ENCODE measurements at regions not wholly inside any gene's neighbourhood (a gene's known extent, or its start where the extent isn't known, plus 50 kb on each side); places are given as distances from the start of the nearest gene placed in this dataset.
"Not testable (repeated sequence)": the region's sequence is repeated elsewhere in the genome, so short reads cannot be mapped to it uniquely, and the experiment has no call there.

GRCh38 chr12:89768586-89769482 is 60.2 kb upstream of the ATP2B1 start:
- ATAC-seq (ENCODE audit: insufficient read depth, low FRiP score) (no peak), DNase-seq (no peak)
- Histone ChIP-seq H3K9ac (ENCODE audit: insufficient read depth in 1 of 2, low read length in 2 of 2) (no peak overlapping the region), H3K27me3 (ENCODE audit: control insufficient read depth in 3 of 3, insufficient read depth in 3 of 3, low read length in 2 of 3) (no peaks in the 10 kb centered on the region), H3K4me3 (no peak overlapping the region), H3K27ac (ENCODE audit: low read depth in 1 of 2, low read length in 1 of 2) (no peak overlapping the region), H3K9me3 (ENCODE audit: control insufficient read depth in 4 of 4, insufficient read depth in 3 of 4, low read length in 3 of 4) (no peaks in the 10 kb centered on the region), H3K36me3 (ENCODE audit: control insufficient read depth in 4 of 4, insufficient read depth in 4 of 4, low read length in 4 of 4) (no peaks in the 10 kb centered on the region), H3K4me1 (ENCODE audit: control insufficient read depth in 5 of 5, insufficient read depth in 5 of 5, low read length in 5 of 5) (no peaks in the 10 kb centered on the region)
- WGBS, 2 donors, result 62 to 70% methylated on average over 3 of the region's 3 CpGs
- TF ChIP-seq CTCF (IDR thresholded peaks at IDR 0.05; ENCODE audit: control extremely low read depth, extremely low read depth), result no peak

- Histone ChIP-seq H3K4me3 (no peak overlapping the region), H3K36me3 (ENCODE audit: control insufficient read depth in 4 of 4, insufficient read depth in 4 of 4, low read length in 4 of 4) (no peaks in the 10 kb centered on the region), H3K27ac (ENCODE audit: low read depth in 1 of 2, low read length in 1 of 2) (no peak overlapping the region), H3K4me1 (ENCODE audit: control insufficient read depth in 5 of 5, insufficient read depth in 5 of 5, low read length in 5 of 5) (no peaks in the 10 kb centered on the region), H3K9ac (ENCODE audit: insufficient read depth in 1 of 2, low read length in 2 of 2) (no peak overlapping the region), H3K9me3 (ENCODE audit: control insufficient read depth in 4 of 4, insufficient read depth in 3 of 4, low read length in 3 of 4) (no peaks in the 10 kb centered on the region), H3K27me3 (ENCODE audit: control insufficient read depth in 3 of 3, insufficient read depth in 3 of 3, low read length in 2 of 3) (no peaks in the 10 kb centered on the region)
- WGBS, 2 donors, result 76 to 80% methylated on average over 3 of the region's 3 CpGs
- no peak for DNase-seq
- ATAC-seq (ENCODE audit: insufficient read depth, low FRiP score), result no peak
- TF ChIP-seq CTCF (IDR thresholded peaks at IDR 0.05; ENCODE audit: control extremely low read depth, extremely low read depth), result no peak
These were observed 57.6 kb upstream of the ATP2B1 start for GRCh38 chr12:89765959-89766824.

GRCh38 chr12:89764164-89764563 is 55.5 kb upstream of the ATP2B1 start:
- not testable (repeated sequence) for H3K4me3 ChIP-seq; H3K9ac ChIP-seq (ENCODE audit: insufficient read depth in 1 of 2, low read length in 2 of 2); H3K9me3 ChIP-seq (ENCODE audit: control insufficient read depth in 4 of 4, insufficient read depth in 3 of 4, low read length in 3 of 4); H3K36me3 ChIP-seq (ENCODE audit: control insufficient read depth in 4 of 4, insufficient read depth in 4 of 4, low read length in 4 of 4); H3K27me3 ChIP-seq (ENCODE audit: control insufficient read depth in 3 of 3, insufficient read depth in 3 of 3, low read length in 2 of 3); H3K4me1 ChIP-seq (ENCODE audit: control insufficient read depth in 5 of 5, insufficient read depth in 5 of 5, low read length in 5 of 5); H3K27ac ChIP-seq (ENCODE audit: low read depth in 1 of 2, low read length in 1 of 2); ATAC-seq (ENCODE audit: insufficient read depth, low FRiP score); DNase-seq
- WGBS, 2 donors, result 97% methylated on average over 4 of the region's 4 CpGs

All from lung (tissue), 11 donors.